CD4-positive, alpha-beta memory T cell (primary cell): ENCODE measurements at regions not wholly inside any gene's neighbourhood (a gene's known extent, or its start where the extent isn't known, plus 50 kb on each side); places are given as distances from the start of the nearest gene placed in this dataset.

Experiments used
- CTCF ChIA-PET: fragments of 350-600 bp; sonication (Branson Sonifier 250); formaldehyde crosslinking; loops from one replicate; lab custom pipeline; 2021; ENCODE audit warnings: inconsistent platforms; ENCODE audit not compliant: partially characterized antibody; lab: Charles Lee
- POLR2A ChIA-PET: fragments of 350-600 bp; sonication (Branson Sonifier 250); formaldehyde crosslinking; loops from one replicate; lab custom pipeline; 2021; ENCODE audit not compliant: partially characterized antibody; lab: Charles Lee
- DNase-seq, 5 donors: peaks; one replicate each; pipeline versions ENCODE4 v3.0.0 to v3.0.0-alpha.2; 2020 to 2022; ENCODE audit warnings: mixed read lengths in 1 of 5
- H3K27ac ChIP-seq: one replicate; pipeline ENCODE4 v1.7.0; 2013; ENCODE audit warnings: low read depth, low read length
- H3K27me3 ChIP-seq: 2 replicates; pipeline ENCODE4 v1.7.0; 2013; ENCODE audit warnings: mild to moderate bottlenecking, low read length, moderate library complexity; ENCODE audit not compliant: insufficient read depth
- H3K36me3 ChIP-seq: 2 replicates; pipeline ENCODE4 v1.7.0; 2013; ENCODE audit warnings: mild to moderate bottlenecking, low read length, moderate library complexity; ENCODE audit not compliant: insufficient read depth
- H3K4me1 ChIP-seq: 2 replicates; pipeline ENCODE4 v1.7.0; 2013; ENCODE audit warnings: mild to moderate bottlenecking, low read length, moderate library complexity; ENCODE audit not compliant: insufficient read depth
- H3K4me3 ChIP-seq, 2 donors: one replicate each; pipeline ENCODE4 v1.7.0; 2013; ENCODE audit warnings: low read length in 2 of 2, mild to moderate bottlenecking in 1 of 2
- H3K9me3 ChIP-seq, 2 donors: one replicate each; pipeline ENCODE4 v1.7.0; 2013; ENCODE audit warnings: low read length in 2 of 2, control low read depth in 1 of 2; ENCODE audit not compliant: control insufficient read depth in 1 of 2
- H3K27ac Mint-ChIP-seq, 7 donors: one replicate each; pipeline ENCODE4 v1.8.0; 2020 to 2021; ENCODE audit warnings: mixed read lengths in 7 of 7, mild to moderate bottlenecking in 6 of 7, inconsistent platforms in 3 of 7, moderate library complexity in 3 of 7
- H3K27me3 Mint-ChIP-seq, 2 donors: one replicate each; pipeline ENCODE4 v1.8.0; 2020 to 2021; ENCODE audit warnings: mixed read lengths in 2 of 2
- H3K36me3 Mint-ChIP-seq, 2 donors: one replicate each; pipeline ENCODE4 v1.8.0; 2020 to 2021; ENCODE audit warnings: mixed read lengths in 2 of 2, inconsistent platforms in 1 of 2, mild to moderate bottlenecking in 1 of 2
- H3K4me1 Mint-ChIP-seq, 4 donors: one replicate each; pipeline ENCODE4 v1.8.0; 2020 to 2021; ENCODE audit warnings: mixed read lengths in 4 of 4, mild to moderate bottlenecking in 1 of 4
- H3K4me3 Mint-ChIP-seq, 8 donors: one replicate each; pipeline ENCODE4 v1.8.0; 2020 to 2021; ENCODE audit warnings: mixed read lengths in 8 of 8, mild to moderate bottlenecking in 7 of 8, moderate library complexity in 6 of 8, inconsistent platforms in 3 of 8
- H3K9me3 Mint-ChIP-seq, 8 donors: one replicate each; pipeline ENCODE4 v1.8.0; 2020 to 2021; ENCODE audit warnings: mixed read lengths in 8 of 8, mild to moderate bottlenecking in 5 of 8, inconsistent platforms in 3 of 8, moderate library complexity in 1 of 8
- intact Hi-C: fragments of 100-400 bp; cut with micrococcal nuclease; formaldehyde crosslinking; loops from one replicate; pipeline ENCODE4 v1.15.1; 2023

- Mint-ChIP-seq H3K9me3 (peaks cover 0 to 4% (median 0%) of the 10 kb centered on the region in 8 donors), H3K27me3 (peaks cover 24 to 25% of the 10 kb centered on the region in 2 donors), H3K4me3 (no peak overlapping the region), H3K4me1 (no peaks in the 10 kb centered on the region), H3K36me3 (no peaks in the 10 kb centered on the region), H3K27ac (no peak overlapping the region)
- no peak overlapping the region for H3K27ac ChIP-seq
- ChIA-PET POLR2A (no interaction called here), CTCF (no interaction called here)
- H3K4me1 ChIP-seq, result no peaks in the 10 kb centered on the region
- intact Hi-C loops, result no loop called here
- no peak overlapping the region for H3K4me3 ChIP-seq
- H3K9me3 ChIP-seq, result no peaks in the 10 kb centered on the region
- H3K27me3 ChIP-seq, result no peaks in the 10 kb centered on the region
- H3K36me3 ChIP-seq, result no peaks in the 10 kb centered on the region
- no peak for DNase-seq
These were observed 54.6 kb upstream of the PAX6 start for GRCh38 chr11:31865606-31866300.

GRCh38 chr11:31863170-31863832, 52.2 kb upstream of the PAX6 start:
- CTCF ChIA-PET, result no interaction called here
- H3K27me3 Mint-ChIP-seq, result peaks cover 22 to 28% of the 10 kb centered on the region in 2 donors

GRCh38 chr11:31861011-31861410, 49.9 kb upstream of the PAX6 start:
- no peak for DNase-seq
- no peaks in the 10 kb centered on the region for H3K9me3 ChIP-seq
- H3K36me3 Mint-ChIP-seq, result no peaks in the 10 kb centered on the region
- no peak overlapping the region for H3K4me3 Mint-ChIP-seq
- ChIA-PET CTCF (interaction anchor here (1.7 kb wide), 1 partner anchor 10 kb away, joined by 3 read pairs; no protein-coding TSS in a partner anchor), POLR2A (no interaction called here)
- no peaks in the 10 kb centered on the region for H3K27me3 ChIP-seq
- no peak overlapping the region for H3K27ac Mint-ChIP-seq
- H3K4me1 Mint-ChIP-seq, result no peaks in the 10 kb centered on the region
- peaks cover 18 to 21% of the 10 kb centered on the region in 2 donors for H3K27me3 Mint-ChIP-seq
- no peaks in the 10 kb centered on the region for H3K36me3 ChIP-seq
- intact Hi-C loops, result no loop called here
- no peak overlapping the region for H3K4me3 ChIP-seq
- no peaks in the 10 kb centered on the region for H3K4me1 ChIP-seq
- peaks cover 0 to 4% (median 0%) of the 10 kb centered on the region in 8 donors for H3K9me3 Mint-ChIP-seq
- H3K27ac ChIP-seq, result no peak overlapping the region

More at GRCh38 chr11:31863170-31863832, 52.2 kb upstream of the PAX6 start:
- no peaks in the 10 kb centered on the region for H3K4me1 ChIP-seq
- no peaks in the 10 kb centered on the region for H3K9me3 ChIP-seq
- H3K27ac ChIP-seq, result no peak overlapping the region
- POLR2A ChIA-PET, result no interaction called here
- no peak for DNase-seq
- H3K36me3 Mint-ChIP-seq, result no peaks in the 10 kb centered on the region
- H3K36me3 ChIP-seq, result no peaks in the 10 kb centered on the region
- H3K27ac Mint-ChIP-seq, result no peak overlapping the region
- H3K4me3 Mint-ChIP-seq, result no peak overlapping the region
- peaks cover 0 to 4% (median 0%) of the 10 kb centered on the region in 8 donors for H3K9me3 Mint-ChIP-seq
- no peaks in the 10 kb centered on the region for H3K4me1 Mint-ChIP-seq
- H3K4me3 ChIP-seq, result no peak overlapping the region
- intact Hi-C loops, result no loop called here
- H3K27me3 ChIP-seq, result no peaks in the 10 kb centered on the region
